22Rv1 (cell line): ENCODE measurements at regions not wholly inside any gene's neighbourhood (a gene's known extent, or its start where the extent isn't known, plus 50 kb on each side); places are given as distances from the start of the nearest gene placed in this dataset.

Experiments used
- CTCF ChIP-seq: fragments of 450-650 bp; IDR thresholded peaks from 2 replicates; pipeline ENCODE4 v1.5.1; 2017; ENCODE audit warnings: mild to moderate bottlenecking
- ZFX ChIP-seq: fragments of 450-650 bp; IDR thresholded peaks from 2 replicates; pipeline ENCODE4 v1.6.1; 2017; ENCODE audit warnings: antibody characterized with exemption, borderline replicate concordance

- TF ChIP-seq CTCF: no peak
- TF ChIP-seq ZFX: no peak
Observed at GRCh38 chr9:28005779-28006178, 432.5 kb upstream of the C9orf72 start.
